ENCODE measurements at regions not wholly inside any gene's neighbourhood (a gene's known extent, or its start where the extent isn't known, plus 50 kb on each side); places are given as distances from the start of the nearest gene placed in this dataset.

DNA sequence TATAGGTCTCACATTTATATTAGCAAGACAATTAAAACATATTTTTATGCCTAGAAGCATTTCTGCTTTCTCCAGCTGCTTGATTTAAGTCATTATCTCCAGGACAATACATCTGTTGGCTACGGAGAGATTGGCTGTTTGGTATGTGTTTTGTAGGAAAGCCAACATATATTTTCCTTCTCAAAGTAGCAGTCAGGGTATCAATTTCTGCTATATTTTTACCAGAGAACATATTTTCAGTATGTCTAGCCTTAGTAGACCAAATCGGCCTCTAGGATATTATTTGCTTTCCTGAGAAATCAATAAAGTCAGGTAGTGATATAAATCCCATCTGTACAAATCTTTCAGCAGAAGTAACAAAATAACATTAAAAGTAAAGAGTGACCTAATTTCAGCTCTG lies 150.0 kb upstream of the COL3A1 start:
- DNase-seq (ENCODE audit: extremely low spot score): no peak
- ChIA-PET CTCF (no interaction called here), POLR2A (no interaction called here)
- TF ChIP-seq SUZ12 (IDR thresholded peaks at IDR 0.05) (no peak), L3MBTL2 (conservative IDR thresholded peaks at IDR 0.05) (no peak), LEF1 (IDR thresholded peaks at IDR 0.05; ENCODE audit: borderline replicate concordance) (no peak), ELF4 (IDR thresholded peaks at IDR 0.05) (no peak), HDGF (IDR thresholded peaks at IDR 0.05; ENCODE audit: borderline replicate concordance) (no peak), BHLHE40 (IDR thresholded peaks at IDR 0.05; ENCODE audit: borderline replicate concordance) (no peak), FOXM1 (IDR thresholded peaks at IDR 0.05; ENCODE audit: borderline replicate concordance) (no peak), ZNF384 (IDR thresholded peaks at IDR 0.05) (no peak), SP1 (IDR thresholded peaks at IDR 0.05) (no peak), FOXK2 (IDR thresholded peaks at IDR 0.05) (no peak), TARDBP (IDR thresholded peaks at IDR 0.05) (no peak), ARNT (IDR thresholded peaks at IDR 0.05) (no peak), FOXA1 (IDR thresholded peaks at IDR 0.05) (no peak), CTBP1 (IDR thresholded peaks at IDR 0.05; ENCODE audit: borderline replicate concordance) (no peak), NFRKB (IDR thresholded peaks at IDR 0.05) (no peak)
- TF ChIP-seq, protein P1, sequence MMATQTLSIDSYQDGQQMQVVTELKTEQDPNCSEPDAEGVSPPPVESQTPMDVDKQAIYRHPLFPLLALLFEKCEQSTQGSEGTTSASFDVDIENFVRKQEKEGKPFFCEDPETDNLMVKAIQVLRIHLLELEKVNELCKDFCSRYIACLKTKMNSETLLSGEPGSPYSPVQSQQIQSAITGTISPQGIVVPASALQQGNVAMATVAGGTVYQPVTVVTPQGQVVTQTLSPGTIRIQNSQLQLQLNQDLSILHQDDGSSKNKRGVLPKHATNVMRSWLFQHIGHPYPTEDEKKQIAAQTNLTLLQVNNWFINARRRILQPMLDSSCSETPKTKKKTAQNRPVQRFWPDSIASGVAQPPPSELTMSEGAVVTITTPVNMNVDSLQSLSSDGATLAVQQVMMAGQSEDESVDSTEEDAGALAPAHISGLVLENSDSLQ (IDR thresholded peaks at IDR 0.05): no peak

DNA sequence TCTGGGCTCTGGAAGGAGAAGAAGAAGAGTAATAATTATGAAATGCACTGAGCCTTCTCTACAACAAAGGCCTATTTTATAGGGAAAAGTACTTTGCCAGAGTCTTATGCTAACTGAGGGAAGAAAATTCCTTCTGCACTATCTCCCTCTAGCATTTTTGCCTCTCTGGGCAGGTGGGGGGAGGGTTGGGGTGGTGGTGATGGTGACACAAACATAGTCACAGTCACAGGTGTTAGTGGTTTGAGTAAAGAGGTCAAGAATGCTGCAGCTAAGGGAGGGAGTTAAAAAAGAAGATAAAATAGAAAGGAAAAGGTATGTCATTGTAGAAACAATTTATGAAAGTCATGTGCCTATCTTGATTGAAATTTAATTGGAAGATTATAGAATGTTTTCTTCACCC lies 140.8 kb upstream of the COL3A1 start:
- no peak for DNase-seq (ENCODE audit: extremely low spot score)
- ChIA-PET POLR2A (no interaction called here), CTCF (no interaction called here)
- TF ChIP-seq ZNF384 (IDR thresholded peaks at IDR 0.05) (no peak), L3MBTL2 (conservative IDR thresholded peaks at IDR 0.05) (no peak), SP1 (IDR thresholded peaks at IDR 0.05) (no peak), TARDBP (IDR thresholded peaks at IDR 0.05) (no peak), HDGF (IDR thresholded peaks at IDR 0.05; ENCODE audit: borderline replicate concordance) (no peak), ELF4 (IDR thresholded peaks at IDR 0.05) (no peak), FOXA1 (IDR thresholded peaks at IDR 0.05) (no peak), CTBP1 (IDR thresholded peaks at IDR 0.05; ENCODE audit: borderline replicate concordance) (no peak), ARNT (IDR thresholded peaks at IDR 0.05) (no peak)

DNA sequence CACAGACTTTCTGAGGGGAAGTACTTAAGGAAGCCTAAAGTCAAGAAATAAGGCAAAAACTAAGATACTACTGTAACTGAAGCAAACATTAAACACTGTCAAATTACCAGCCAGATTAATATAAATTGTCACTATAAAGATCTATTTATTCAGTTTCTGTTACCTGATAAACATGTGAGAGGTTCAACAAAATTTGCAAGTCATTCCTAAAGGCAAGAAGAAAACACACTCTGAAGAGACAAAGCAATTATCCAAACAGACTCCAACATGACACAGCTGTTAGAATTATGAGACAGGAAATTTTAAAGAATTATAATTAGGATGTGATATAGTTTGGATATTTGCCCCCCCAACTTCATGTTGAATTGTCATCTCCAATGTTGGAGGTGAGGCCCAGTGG lies 140.4 kb upstream of the COL3A1 start:
- ChIA-PET POLR2A (no interaction called here), CTCF (no interaction called here)
- no peak for TF ChIP-seq CTBP1 (IDR thresholded peaks at IDR 0.05; ENCODE audit: borderline replicate concordance)
- no peak for TF ChIP-seq FOXA1 (IDR thresholded peaks at IDR 0.05)
- no peak for TF ChIP-seq FOXM1 (IDR thresholded peaks at IDR 0.05; ENCODE audit: borderline replicate concordance)
- no peak for TF ChIP-seq HDGF (IDR thresholded peaks at IDR 0.05; ENCODE audit: borderline replicate concordance)
- no peak for DNase-seq (ENCODE audit: extremely low spot score)

DNA sequence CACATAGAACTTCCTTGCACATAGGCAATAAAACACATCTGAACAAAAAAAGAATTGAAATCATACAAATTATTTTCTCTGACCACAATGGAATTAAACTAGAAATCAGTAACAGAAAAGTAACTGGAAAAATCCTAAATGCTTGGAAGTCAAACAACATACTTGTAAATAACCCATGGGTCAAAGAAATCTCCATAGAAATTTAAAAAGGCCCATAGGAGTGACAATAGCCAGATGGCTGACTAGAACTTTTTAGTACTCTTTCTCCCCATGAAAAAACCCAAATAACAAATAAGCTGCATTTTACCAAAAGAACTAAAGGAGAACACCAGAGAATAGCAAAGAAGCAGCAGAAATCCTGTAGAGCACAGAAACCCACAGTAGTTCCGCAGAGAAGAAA lies 139.2 kb upstream of the COL3A1 start:
- POLR2A ChIA-PET: no interaction called here
- TF ChIP-seq NFRKB (IDR thresholded peaks at IDR 0.05) (no peak), ARNT (IDR thresholded peaks at IDR 0.05) (no peak), FOXA1 (IDR thresholded peaks at IDR 0.05) (no peak), BHLHE40 (IDR thresholded peaks at IDR 0.05; ENCODE audit: borderline replicate concordance) (no peak), SP1 (IDR thresholded peaks at IDR 0.05) (no peak), FOXK2 (IDR thresholded peaks at IDR 0.05) (no peak), CTBP1 (IDR thresholded peaks at IDR 0.05; ENCODE audit: borderline replicate concordance) (no peak), ZNF384 (IDR thresholded peaks at IDR 0.05) (no peak), LEF1 (IDR thresholded peaks at IDR 0.05; ENCODE audit: borderline replicate concordance) (no peak), L3MBTL2 (conservative IDR thresholded peaks at IDR 0.05) (no peak), ELF4 (IDR thresholded peaks at IDR 0.05) (no peak)
- TF ChIP-seq, protein P1 (IDR thresholded peaks at IDR 0.05): no peak
- no peak for DNase-seq (ENCODE audit: extremely low spot score)
- CTCF ChIA-PET: no interaction called here

DNA sequence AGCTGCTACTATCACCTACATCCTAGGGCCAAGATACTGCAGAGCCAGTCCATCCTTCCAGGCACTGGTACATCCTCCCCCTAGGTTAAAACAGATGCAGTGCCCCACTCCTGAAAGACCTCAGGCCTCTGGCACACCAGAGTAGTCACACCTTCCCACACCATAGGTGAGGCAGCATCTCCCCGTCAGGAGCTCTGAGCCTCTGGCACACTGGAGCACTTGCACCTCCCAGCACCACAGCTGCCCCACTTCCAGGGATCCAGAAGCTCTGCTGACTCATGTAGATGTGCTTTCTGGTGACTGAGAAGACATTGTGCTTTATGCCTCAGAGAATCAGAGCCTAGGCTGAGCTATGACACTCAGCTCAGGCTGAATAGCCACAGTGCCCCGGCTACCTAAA lies 138.4 kb upstream of the COL3A1 start:
- TF ChIP-seq HDGF (IDR thresholded peaks at IDR 0.05; ENCODE audit: borderline replicate concordance): no peak
- no peak for TF ChIP-seq CTBP1 (IDR thresholded peaks at IDR 0.05; ENCODE audit: borderline replicate concordance)
- no peak for TF ChIP-seq ARNT (IDR thresholded peaks at IDR 0.05)
- no peak for TF ChIP-seq ELF4 (IDR thresholded peaks at IDR 0.05)
- no peak for TF ChIP-seq FOXK2 (IDR thresholded peaks at IDR 0.05)
- TF ChIP-seq SUZ12 (IDR thresholded peaks at IDR 0.05): no peak
- no peak for TF ChIP-seq FOXM1 (IDR thresholded peaks at IDR 0.05; ENCODE audit: borderline replicate concordance)
- CTCF ChIA-PET: no interaction called here
- DNase-seq (ENCODE audit: extremely low spot score): no peak
- POLR2A ChIA-PET: no interaction called here

DNA sequence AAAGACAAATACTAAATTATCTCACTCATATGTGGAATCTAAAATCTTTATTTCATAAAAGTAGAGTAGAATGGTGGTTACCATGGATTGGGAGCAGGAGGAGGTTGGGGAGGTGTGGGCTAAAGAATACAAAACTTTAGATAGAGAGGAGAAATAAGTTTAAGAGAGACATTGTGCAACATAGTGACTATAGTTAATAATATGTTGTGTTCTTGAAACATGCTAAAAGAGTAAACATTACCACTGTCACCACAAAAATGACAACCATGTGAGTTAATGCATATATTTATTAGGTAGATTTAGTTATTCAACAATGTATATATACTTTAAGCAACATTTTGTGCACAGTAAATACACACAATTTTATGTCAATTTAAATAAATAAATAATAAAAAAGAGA lies 128.5 kb upstream of the COL3A1 start:
- DNase-seq (ENCODE audit: extremely low spot score): no peak
- ChIA-PET POLR2A (no interaction called here), CTCF (no interaction called here)
- no peak for TF ChIP-seq ARNT (IDR thresholded peaks at IDR 0.05)
- no peak for TF ChIP-seq FOXM1 (IDR thresholded peaks at IDR 0.05; ENCODE audit: borderline replicate concordance)
- no peak for TF ChIP-seq BHLHE40 (IDR thresholded peaks at IDR 0.05; ENCODE audit: borderline replicate concordance)
- TF ChIP-seq CTBP1 (IDR thresholded peaks at IDR 0.05; ENCODE audit: borderline replicate concordance): no peak
- TF ChIP-seq NFRKB (IDR thresholded peaks at IDR 0.05): no peak
- TF ChIP-seq HDGF (IDR thresholded peaks at IDR 0.05; ENCODE audit: borderline replicate concordance): no peak
- TF ChIP-seq ZNF384 (IDR thresholded peaks at IDR 0.05): no peak
- TF ChIP-seq FOXK2 (IDR thresholded peaks at IDR 0.05): no peak
- no peak for TF ChIP-seq LEF1 (IDR thresholded peaks at IDR 0.05; ENCODE audit: borderline replicate concordance)

DNA sequence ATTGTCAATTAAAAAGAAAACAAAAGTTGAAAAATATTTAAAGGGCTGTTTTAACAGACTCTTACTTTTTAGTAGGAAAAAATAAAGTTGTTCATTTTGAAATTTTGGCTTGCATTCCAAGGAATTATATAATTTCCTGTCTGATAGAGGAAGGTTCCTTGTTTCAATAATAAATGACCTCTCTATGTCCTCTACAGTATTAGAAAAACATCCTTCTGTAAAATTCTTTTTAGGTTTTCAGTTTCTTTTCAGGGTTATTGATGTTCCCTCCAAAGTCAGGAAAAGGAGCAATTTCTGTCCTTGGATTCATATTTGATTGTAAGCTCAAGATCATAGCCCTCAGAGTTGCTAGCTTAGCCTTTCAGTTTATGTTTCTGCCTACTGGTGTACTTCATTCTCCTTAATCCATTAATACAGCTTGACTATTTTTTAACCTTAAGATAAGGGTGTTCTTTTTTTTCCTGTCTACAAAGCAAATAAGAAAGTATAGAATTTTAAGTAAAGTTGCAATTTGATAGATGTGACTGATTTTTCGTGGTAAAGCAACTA lies 125.2 kb upstream of the COL3A1 start:
- TF ChIP-seq ELF4 (IDR thresholded peaks at IDR 0.05) (no peak), BHLHE40 (IDR thresholded peaks at IDR 0.05; ENCODE audit: borderline replicate concordance) (no peak)
- DNase-seq (ENCODE audit: extremely low spot score): no peak
- POLR2A ChIA-PET: no interaction called here
- CTCF ChIA-PET: no interaction called here

All from HEK293T (cell line).